ENCODE measurements at regions not wholly inside any gene's neighbourhood (a gene's known extent, or its start where the extent isn't known, plus 50 kb on each side); places are given as distances from the start of the nearest gene placed in this dataset.

DNA sequence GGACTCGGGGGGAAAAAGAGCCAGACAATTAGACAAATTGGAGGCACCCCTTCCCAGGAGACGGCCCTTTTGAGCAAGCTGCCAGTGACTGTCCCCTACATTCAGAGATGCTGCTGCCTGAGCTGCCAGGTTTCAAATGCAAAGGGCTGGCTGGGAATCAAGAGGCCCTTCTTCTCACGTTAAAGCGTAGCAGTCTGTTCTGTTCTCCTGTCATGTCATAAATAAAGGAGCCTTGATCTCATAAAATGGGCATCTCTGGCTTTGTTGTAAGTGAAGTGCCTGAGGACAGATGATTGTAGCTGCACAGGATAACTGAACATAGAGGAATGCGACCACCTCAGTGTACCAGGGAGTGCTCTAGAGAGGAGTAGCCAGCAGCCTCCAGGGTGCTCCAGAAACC, 917.9 kb downstream of the GRID1 start:
- H3K36me3 ChIP-seq = no peaks in the 10 kb centered on the region
- DNase-seq (ENCODE audit: low spot score in 2 of 2) = no peak
- 63 to 70% methylated on average over 5 of the region's 5 CpGs for WGBS, 2 donors

DNA sequence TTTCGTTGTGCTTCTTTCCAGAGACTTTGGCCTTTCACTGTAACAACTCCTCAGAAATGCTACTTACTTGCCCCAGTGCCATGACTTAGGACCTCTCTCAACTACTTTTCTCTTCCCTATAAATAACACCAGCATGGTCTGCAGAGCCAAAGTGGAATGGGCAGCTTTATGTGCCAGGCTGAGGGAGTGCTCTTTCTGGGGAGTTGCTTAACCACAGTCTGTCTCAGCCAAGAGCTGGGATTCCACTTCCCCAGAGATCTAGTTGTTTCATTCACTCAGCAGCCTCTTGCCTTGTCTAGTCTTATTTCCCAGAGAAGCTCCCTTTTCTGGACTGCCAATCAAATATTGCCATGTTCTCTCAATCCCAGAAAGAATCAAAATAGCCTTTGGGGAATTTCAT, 912.2 kb downstream of the GRID1 start:
- Histone ChIP-seq H3K9me3 (no peaks in the 10 kb centered on the region), H3K36me3 (no peaks in the 10 kb centered on the region), H3K4me1 (no peaks in the 10 kb centered on the region), H3K27ac (no peak overlapping the region), H3K27me3 (no peaks in the 10 kb centered on the region), H3K4me3 (no peak overlapping the region)
- no peak for DNase-seq (ENCODE audit: low spot score in 2 of 2)
- WGBS, 2 donors = 84 to 86% methylated on average over 1 of the region's 1 CpG
- TF ChIP-seq EP300 (IDR thresholded peaks at IDR 0.05) = no peak

More for the DNA sequence above, 917.9 kb downstream of the GRID1 start:
- no peaks in the 10 kb centered on the region for H3K4me1 ChIP-seq
- H3K9me3 ChIP-seq = no peaks in the 10 kb centered on the region
- no peaks in the 10 kb centered on the region for H3K27me3 ChIP-seq
- TF ChIP-seq, protein P1, sequence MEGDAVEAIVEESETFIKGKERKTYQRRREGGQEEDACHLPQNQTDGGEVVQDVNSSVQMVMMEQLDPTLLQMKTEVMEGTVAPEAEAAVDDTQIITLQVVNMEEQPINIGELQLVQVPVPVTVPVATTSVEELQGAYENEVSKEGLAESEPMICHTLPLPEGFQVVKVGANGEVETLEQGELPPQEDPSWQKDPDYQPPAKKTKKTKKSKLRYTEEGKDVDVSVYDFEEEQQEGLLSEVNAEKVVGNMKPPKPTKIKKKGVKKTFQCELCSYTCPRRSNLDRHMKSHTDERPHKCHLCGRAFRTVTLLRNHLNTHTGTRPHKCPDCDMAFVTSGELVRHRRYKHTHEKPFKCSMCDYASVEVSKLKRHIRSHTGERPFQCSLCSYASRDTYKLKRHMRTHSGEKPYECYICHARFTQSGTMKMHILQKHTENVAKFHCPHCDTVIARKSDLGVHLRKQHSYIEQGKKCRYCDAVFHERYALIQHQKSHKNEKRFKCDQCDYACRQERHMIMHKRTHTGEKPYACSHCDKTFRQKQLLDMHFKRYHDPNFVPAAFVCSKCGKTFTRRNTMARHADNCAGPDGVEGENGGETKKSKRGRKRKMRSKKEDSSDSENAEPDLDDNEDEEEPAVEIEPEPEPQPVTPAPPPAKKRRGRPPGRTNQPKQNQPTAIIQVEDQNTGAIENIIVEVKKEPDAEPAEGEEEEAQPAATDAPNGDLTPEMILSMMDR (IDR thresholded peaks at IDR 0.05) = no peak
- TF ChIP-seq POLR2A (IDR thresholded peaks at IDR 0.05) (no peak), EP300 (IDR thresholded peaks at IDR 0.05) (no peak)
- H3K4me3 ChIP-seq = no peak overlapping the region
- no peak overlapping the region for H3K27ac ChIP-seq

DNA sequence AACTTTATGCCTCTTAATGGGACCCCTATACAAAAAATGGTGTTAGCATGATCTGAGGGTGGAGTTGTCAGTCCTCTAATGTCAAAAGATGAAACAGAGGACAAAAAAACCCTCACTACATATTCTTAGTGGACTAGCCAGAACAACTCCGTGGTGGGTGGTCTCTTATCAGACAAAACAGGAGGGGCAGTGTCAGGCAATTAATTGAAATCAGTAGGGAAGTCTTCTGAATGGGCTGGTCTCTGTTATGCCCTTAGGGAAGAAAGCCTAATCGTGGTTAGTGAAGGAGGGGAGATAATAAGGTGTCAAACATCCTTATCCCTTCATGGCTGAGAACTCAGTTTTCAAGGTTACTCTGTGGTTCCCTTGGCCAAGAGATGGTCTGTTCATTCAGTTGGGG, 909.4 kb downstream of the GRID1 start:
- DNase-seq (ENCODE audit: low spot score in 2 of 2) = no peak
- no peaks in the 10 kb centered on the region for H3K27me3 ChIP-seq
- TF ChIP-seq EP300 (IDR thresholded peaks at IDR 0.05) (no peak), POLR2A (IDR thresholded peaks at IDR 0.05) (no peak)
- TF ChIP-seq, protein P1 (IDR thresholded peaks at IDR 0.05) = no peak
- no peak overlapping the region for H3K4me3 ChIP-seq
- 21 to 24% methylated on average over 2 of the region's 2 CpGs for WGBS, 2 donors
- no peaks in the 10 kb centered on the region for H3K4me1 ChIP-seq
- no peaks in the 10 kb centered on the region for H3K9me3 ChIP-seq
- no peaks in the 10 kb centered on the region for H3K36me3 ChIP-seq
- H3K27ac ChIP-seq = no peak overlapping the region

DNA sequence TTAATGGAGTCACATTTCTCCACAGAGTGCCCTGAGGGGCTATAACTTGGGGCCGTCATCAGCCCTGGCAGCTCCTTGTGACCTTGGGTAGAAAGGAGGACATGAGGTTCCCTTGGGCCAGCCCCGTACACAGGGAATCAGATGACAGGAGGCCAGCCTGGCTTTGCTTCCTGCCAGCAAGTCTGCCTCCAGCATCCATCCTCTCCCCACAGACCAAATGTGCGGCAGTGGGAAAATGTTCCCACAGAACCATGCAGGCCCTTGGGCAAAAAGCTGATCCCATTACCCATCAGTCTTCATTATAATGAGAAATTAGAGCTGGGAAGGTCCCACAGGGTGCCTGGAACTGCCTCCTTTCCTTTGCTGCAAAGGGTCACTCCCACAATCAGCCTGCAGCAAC, 908.3 kb downstream of the GRID1 start:
- H3K4me1 ChIP-seq = no peaks in the 10 kb centered on the region
- DNase-seq (ENCODE audit: low spot score in 2 of 2) = no peak
- no peak overlapping the region for H3K4me3 ChIP-seq
- WGBS, 2 donors = 53 to 59% methylated on average over 3 of the region's 3 CpGs
- no peaks in the 10 kb centered on the region for H3K36me3 ChIP-seq
- H3K27ac ChIP-seq = no peak overlapping the region
- H3K27me3 ChIP-seq = no peaks in the 10 kb centered on the region
- TF ChIP-seq POLR2A (IDR thresholded peaks at IDR 0.05) (no peak), EP300 (IDR thresholded peaks at IDR 0.05) (no peak)
- TF ChIP-seq, protein P1 (IDR thresholded peaks at IDR 0.05) = no peak
- H3K9me3 ChIP-seq = no peaks in the 10 kb centered on the region

DNA sequence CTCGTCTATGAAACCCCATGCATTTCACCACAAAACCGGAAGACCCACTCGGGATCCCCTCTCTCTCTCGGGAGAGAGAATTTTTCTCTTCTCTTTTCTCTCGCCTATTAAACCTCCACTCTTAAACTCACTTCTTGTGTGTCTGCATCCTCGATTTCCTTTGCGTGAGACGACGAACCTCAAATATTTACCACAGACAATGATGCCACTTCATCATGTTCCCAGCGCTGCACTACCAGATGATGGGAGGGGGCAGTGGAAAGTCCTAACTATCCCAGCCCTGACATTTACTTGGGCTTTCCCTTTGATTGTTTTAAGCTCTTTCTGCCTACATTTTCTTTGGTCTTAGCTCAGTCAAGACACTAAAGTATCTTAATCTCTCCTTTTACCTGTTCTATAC, 906.7 kb downstream of the GRID1 start:
- H3K4me3 ChIP-seq = no peak overlapping the region
- no peak overlapping the region for H3K27ac ChIP-seq
- TF ChIP-seq POLR2A (IDR thresholded peaks at IDR 0.05) (no peak), EP300 (IDR thresholded peaks at IDR 0.05) (no peak)
- TF ChIP-seq, protein P1 (IDR thresholded peaks at IDR 0.05) = no peak
- H3K9me3 ChIP-seq = peaks cover 0 to 8% (median 0%) of the 10 kb centered on the region in 4 donors
- no peaks in the 10 kb centered on the region for H3K27me3 ChIP-seq
- no peaks in the 10 kb centered on the region for H3K36me3 ChIP-seq
- no peaks in the 10 kb centered on the region for H3K4me1 ChIP-seq
- no peak for DNase-seq (ENCODE audit: low spot score in 2 of 2)
- 84 to 90% methylated on average over 10 of the region's 10 CpGs for WGBS, 2 donors

DNA sequence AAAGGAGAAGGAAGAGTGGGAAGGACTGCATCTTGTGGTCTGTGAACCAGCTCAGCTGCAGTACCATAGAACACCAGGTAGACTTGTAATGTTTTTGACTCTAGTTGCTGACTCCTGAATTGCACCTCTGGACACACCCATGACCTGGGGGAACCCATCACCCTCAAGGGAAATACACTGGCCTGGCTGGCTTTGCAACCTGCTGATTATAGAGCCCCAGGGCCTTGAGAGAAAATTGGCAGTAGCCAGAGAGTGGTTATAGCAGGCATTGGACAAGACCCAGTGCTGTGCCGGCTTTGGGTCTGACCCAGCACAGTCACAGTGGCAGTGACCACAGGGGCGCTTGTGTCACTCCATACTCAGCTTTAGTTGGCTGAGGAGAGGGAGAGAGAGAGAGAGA, 902.3 kb downstream of the GRID1 start:
- no peak for DNase-seq (ENCODE audit: low spot score in 2 of 2)
- Histone ChIP-seq H3K4me1 (no peaks in the 10 kb centered on the region), H3K27me3 (no peaks in the 10 kb centered on the region), H3K9me3 (peaks cover 0 to 8% (median 0%) of the 10 kb centered on the region in 4 donors), H3K4me3 (no peak overlapping the region), H3K36me3 (no peaks in the 10 kb centered on the region), H3K27ac (no peak overlapping the region)
- TF ChIP-seq POLR2A (IDR thresholded peaks at IDR 0.05) (no peak), EP300 (IDR thresholded peaks at IDR 0.05) (no peak)
- TF ChIP-seq, protein P1 (IDR thresholded peaks at IDR 0.05) = no peak
- WGBS, 2 donors = 71 to 95% methylated on average over 2 of the region's 2 CpGs
